ENCODE measurements at regions not wholly inside any gene's neighbourhood (a gene's known extent, or its start where the extent isn't known, plus 50 kb on each side); places are given as distances from the start of the nearest gene placed in this dataset.
"Not testable (repeated sequence)": the region's sequence is repeated elsewhere in the genome, so short reads cannot be mapped to it uniquely, and the experiment has no call there.

DNA sequence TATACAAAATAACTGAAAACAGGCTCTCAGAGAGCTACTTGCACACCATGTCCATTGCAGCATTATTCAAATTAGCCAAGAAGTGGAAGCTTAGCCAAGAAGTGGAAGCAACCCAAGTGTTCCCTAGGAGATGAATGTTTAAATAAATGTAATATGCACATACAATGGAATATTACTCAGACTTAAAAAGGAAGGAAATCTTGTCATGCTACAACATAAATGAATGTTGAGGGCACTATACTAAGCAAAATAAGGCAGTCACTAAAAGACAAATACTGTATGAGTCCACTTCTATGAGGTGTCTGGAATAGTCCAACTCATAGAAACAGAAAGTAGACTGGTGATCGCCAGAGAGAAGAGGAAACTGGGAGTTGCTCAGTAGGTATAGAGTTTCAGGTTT is 438.1 kb downstream of the MAT2B start:
- no peak for DNase-seq

DNA sequence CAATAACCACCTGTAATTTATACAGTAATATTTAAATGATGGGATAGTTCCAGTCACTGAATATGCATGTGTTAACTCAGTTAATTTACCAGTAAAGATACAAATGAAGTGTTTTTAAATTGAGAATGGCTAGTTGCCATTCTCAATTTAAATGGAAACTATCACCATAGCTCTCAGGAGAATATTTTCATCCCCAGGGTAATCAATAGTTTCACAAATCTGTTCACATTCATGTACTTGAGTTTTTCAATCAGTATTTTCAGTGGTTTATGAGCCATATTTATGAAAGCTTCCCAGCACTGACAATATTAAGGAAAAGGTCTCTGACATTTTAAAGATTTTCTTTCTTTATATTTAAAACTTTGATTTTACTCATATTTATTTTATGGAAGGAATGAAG is 439.3 kb downstream of the MAT2B start:
- DNase-seq: no peak

DNA sequence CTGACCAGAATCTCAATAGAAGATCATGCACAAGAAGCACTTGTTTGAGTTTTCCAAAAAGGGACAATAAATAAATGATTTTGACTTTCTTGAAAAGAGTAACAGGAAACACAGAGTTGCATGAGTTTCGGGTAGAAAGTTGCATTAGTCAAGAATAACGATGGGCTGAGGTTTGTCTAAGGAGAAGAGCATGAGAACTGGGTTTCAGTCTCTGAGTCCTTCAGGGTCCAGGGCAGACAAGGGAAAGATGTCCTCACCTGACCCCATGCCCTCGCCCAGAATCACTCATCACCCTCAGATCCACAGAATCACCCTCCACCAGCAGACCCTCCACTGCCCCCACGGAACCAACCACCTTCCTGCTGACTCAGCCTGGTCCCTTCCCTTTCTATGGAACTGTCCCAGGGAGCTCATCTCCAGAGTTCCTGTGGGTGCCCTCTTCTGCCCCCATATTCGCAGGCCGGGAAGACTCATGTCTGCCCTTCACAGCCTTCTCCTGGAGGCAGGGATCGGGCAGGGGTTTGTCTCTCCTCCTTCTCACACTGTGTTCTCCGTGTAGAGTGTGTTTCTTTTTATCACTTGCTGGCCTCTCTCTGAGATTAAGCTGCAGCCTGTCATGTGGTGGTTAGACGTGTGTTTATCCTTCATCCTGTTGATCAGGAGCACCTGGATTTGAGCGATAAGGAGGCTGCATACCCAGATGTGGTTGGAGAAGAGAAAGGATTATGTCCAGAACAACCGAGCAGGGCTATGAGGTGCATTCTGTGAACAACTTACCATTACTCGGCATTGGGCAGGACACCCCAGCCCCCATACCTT is 442.6 kb downstream of the MAT2B start:
- no peak for DNase-seq

DNA sequence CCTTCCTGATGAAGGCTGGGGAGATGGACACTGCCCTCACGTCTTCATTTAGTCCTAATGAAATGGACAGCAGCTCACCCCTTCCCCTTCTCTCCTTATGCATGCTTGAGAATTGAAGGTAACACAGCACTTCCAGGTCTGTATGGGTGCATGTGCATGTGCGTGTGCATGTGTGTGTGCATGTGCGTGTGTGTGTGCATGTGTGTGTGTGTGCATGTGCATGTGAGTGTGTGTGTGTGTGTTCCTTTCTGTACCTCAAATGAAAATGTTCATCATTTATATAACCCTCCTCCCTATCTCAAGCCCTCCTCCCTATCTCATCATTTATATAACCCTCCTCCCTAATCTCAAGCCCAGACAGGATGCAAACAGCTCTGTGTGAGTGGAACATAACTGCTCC is 444.8 kb downstream of the MAT2B start:
- no peak for DNase-seq

DNA sequence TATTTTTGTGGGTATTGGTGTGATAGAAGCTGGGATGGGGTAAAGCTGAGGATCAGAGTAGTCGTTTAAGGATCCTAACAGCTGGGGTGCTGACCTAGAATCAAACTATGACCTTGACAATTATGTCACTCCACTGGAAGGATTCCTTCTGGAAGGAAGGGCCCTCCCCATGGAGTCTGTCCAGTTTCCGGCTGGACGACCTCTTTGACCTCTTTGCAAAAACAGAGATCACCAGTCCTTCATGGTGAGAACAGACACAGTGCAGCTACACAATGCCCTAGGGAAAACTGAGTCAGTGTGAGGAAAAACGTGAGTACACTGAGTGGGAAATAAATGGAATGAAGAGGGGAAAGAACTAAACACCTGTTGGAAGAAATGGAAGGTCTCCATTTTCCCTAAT is 445.6 kb downstream of the MAT2B start:
- DNase-seq: no peak

DNA sequence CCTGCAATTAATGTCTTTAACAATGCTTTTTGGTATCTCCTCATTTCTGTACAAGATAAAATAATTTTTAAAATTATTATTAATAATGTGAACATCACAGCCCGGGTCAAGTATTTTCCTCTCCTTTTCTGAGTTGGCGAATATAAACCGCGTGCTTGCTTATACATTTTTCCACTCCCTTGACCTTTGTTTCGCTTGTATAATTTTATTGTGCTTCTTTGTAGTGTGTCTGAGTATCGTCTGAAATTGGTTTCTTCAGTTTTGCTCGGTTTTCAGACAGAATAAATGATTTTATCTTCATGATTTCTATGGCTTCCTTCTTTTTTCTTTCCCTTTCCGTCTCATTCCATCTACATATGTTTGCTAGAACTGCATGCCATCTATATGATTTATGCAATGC is 448.5 kb downstream of the MAT2B start:
- DNase-seq: no peak

DNA sequence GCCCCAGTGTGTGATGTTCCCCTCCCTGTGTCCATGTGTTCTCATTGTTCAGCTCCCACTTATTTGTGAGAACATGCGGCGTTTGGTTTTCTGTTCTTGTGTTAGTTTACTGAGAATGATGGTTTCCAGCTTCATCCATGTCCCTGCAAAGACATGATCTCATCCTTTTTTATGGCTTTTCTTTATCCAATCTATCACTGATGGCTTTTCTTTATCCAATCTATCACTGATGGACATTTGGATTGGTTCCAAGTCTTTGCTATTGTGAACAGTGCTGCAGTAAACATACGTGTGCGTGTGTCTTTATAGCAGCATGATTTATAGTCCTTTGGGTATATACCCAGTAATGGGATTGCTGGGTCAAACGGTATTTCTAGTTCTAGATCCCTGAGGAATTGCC is 455.8 kb downstream of the MAT2B start:
- DNase-seq: not testable (repeated sequence)

DNA sequence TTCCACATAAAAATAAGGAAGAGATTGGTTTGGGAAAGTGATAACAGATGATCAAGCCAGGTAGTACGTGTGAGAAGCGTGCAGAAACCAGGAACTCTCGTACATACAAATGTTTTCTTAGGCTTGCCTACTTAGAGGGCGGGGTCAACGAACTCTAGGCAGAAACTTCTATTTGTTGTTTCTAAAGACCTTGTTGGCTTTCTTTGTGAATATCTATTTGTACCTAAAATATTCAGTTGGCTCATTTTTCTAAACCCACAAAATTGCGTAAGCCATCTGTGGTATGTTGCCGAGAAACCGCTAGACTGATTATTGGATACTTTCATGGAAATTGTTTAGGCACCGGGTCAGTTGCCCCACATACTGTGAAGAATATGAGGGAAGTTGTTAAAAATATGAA is 458.5 kb downstream of the MAT2B start:
- DNase-seq: no peak

DNA sequence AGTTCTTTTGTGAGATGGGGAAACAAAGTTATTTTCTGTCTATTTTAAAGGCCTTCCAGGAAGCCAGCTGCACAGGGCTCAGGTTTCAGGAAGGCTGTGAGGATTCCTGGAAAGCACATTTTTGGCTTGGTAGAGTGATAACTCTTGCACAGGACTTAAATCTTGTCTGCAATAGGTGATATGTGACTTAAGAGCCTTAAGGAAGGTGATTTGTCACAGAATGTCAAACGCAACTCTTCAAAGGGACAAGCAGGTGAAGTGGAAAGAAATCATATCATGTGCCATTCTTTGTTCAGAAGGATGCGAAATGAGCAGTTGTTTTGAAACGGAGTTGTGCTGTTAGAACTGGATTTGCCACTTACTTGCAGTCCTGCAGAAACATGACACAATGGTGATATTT is 459.3 kb downstream of the MAT2B start:
- DNase-seq: no peak

DNA sequence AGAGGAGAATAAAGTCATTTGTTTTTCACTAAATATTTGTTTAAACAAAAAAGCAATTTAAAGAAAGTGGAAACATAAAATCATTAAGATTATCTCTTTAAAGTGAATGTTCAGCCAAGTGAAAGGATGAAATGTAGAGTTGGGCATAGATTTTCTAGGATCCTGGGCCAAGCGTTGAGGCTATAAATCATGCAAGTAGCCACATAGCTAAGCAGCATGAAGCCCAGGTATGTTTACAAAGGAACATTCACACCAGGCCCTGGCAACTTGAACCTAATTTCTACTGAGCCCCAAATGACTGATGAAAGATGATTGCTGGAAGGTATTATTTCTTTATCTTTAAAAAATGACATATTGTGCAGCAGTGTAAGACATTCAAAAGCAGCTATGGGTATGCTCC is 461.8 kb downstream of the MAT2B start:
- DNase-seq: no peak

DNA sequence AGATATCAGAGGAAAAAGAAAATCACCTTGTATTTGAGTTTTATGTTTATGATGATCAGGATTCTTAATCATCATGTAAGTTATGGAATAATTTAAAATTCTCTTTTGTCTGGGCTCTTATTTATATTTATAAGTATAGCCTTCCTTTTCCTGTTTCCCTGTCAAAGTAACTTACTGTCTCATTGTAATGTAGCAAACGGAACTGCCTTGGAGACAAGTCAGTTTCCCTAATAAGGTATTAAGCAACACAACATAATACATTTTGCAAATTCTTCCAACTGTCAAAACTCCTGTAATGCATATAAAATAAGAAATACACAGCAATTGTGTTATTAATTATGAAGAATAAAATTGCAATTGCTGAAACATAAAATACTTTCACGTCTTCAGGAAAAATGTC is 463.2 kb downstream of the MAT2B start:
- no peak for DNase-seq

DNA sequence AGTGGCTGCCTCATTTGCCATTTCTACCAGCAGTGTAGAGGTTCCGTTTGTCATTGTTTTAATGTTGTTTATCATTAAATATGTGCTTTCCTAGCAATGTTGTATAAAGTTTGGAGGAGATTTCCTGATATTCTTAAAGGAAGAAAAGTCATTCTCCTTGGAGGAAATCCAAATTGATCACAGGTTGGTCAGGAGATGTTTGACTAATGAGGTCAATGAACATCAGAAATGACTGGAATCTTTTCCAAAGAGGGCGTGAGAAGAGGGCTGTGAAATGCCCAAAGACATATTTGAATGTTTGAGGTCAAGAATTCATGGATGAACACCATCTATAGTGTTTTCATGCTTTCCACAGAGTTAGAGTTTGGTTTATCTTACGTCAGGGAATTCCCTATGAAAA is 471.3 kb downstream of the MAT2B start:
- no peak for DNase-seq

DNA sequence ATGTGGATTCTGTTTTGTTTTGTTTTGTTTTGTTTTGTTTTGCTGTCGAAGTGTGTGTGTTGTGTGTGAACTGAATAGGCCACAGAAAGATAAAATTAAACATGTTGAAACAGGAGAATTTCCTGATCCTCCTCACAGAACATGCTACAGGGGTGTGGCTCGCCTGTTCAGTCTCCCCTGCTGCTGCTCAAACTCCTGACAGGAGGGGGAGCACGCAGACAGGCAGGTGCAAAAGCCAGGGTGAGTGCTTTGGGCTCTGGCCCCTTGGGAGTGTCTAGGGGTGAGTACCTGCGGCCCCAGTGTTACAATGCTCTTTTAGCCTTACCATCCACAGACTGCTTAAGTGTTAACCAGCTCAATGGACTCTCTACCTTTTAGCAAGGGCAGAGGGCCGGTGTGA is 473.5 kb downstream of the MAT2B start:
- no peak for DNase-seq

DNA sequence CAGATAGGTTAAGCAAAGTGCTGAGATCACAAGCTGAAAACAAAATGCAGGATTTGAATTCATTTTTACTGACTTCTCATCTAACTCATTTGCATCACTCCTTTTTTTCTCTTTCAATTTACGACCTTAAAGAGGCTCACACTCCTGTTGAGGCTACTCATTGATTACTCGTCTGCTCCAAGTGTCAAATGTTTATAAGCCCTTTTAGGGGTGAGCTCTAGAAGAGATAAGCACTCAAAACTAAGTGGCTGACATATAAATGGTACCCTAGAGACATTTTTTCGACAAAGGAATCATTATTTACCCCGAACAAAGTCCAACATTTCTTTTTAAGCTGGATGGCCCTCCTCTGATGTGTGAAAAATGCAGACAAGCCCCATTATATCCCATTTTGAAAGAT is 483.1 kb downstream of the MAT2B start:
- no peak for DNase-seq

DNA sequence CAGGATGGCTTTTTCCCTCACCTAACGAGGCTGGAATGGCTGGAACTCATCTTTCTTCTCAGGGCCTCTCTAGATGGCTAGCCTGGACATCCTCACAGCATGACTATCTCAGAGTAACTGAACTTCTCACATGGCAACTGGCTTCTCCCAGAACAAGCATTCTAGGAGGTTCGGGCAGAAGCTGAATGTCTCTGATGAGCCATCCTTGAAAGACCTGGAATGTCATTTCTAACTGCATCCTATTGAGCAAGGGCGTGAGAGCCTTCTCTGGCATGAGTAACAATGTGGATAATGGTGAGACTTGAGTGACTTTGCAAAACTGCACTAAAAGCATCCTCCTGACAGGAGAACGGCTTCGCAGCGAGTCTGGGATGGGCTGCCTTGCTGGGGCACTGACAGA is 487.7 kb downstream of the MAT2B start:
- no peak for DNase-seq

DNA sequence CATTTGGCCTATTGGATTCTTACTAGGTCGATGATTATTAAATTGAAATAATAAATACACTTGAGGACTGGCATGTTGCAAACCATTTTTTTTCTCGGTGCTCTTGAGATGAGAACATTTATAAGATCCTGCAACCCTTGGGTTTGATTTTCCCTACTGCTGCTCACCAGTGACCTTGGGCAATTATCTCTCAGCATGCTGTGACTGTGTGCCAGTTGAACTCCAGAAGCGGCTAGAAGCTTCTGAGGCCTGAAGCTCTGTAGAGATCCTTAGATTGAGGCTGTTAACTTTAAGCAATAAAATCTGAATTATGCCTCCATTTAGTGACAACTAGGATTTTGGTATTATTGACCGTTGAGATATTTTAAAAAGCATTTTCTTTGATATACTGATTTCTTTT is 489.8 kb downstream of the MAT2B start:
- DNase-seq: no peak

DNA sequence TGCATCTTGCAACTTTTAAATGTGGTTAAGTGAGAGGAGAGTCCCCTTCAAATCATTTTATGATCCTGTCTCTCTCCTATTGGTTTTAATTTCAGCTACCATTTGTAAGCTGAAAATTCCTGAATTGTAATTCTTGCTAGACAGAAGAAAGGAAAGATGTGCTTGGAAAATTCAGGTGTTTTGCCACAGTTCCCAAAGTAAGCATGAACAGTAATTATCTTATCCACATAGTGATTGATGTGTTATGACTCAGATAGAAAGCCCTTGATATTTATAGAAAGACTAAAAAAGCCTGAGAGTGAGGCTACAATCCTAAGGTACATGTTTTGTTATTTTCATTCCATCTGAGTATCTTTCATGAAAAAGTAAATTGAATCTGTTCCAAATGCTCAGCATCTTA is 492.5 kb downstream of the MAT2B start:
- DNase-seq: no peak

DNA sequence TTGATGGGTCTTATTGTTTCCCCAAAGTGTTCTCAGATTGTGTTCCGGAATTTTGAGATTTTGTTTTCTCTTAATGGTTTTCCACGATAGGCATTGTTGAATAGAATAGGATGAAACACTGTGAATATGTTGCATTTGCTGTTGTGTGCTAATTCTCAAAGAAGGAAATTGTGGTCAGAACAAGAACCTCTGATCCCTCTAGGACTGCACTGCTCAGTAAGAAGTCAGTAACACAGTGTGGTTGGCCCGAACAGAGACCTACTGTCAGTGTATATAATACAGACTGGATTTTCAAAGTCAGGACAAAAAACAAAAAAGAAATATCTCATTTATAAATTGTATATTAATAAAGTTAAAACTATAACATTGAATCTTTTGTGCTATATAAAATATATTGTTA is 494.8 kb downstream of the MAT2B start:
- no peak for DNase-seq

DNA sequence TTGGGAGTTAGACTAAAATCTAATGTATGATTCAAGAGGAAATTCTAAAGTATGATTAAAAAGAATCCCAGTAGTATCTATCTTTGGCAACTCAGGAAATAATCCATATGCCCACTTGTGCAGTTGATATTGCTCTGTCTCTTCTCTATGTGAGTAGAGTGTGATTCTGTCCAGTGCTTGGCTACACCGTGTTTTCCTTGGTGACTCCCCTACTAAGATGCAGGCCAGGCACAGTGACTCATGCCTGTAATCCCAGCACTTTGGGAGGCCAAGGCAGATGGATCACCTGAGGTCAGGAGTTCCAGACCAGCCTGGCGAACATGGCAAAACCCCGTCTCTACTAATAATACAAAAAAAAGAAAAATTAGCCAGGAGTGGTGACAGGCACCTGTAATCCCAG is 495.4 kb downstream of the MAT2B start:
- no peak for DNase-seq

DNA sequence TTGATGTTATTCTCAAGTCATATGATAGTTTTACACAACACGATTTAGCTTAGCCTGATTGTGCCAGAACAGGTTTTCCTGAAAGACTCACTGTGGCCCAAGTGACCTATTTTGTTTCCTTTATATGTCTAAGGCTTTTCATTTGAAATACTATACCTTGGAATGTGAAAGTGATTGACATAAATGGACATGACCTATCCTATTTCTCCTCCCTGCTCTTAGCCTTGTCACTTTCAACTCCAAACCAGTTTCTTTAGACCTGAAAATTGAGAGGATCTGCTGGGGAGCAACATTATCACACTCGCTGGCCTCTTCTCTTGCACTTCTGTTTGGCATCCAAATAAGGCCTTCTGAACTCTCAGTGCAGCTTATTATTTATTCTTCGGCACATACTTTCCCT is 496.8 kb downstream of the MAT2B start:
- no peak for DNase-seq

DNA sequence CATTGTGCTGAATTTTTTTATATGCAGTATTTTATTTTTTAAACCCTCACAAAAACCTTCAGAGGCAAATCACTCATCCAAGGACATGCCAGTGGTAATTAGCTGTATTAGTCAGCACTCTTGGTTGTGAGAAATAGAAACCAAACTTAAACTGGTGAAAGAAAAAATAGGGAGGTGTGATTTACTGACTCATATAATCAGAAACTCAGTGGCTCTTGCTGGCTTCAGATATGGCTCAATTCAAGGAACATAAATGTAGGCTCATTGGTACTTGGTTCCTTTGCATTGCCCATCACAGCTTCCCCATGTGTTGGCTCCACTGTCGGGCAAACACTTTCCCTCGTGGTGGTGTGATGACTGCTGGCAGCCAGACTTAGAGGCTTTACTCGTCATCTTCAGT is 497.2 kb downstream of the MAT2B start:
- DNase-seq: no peak

DNA sequence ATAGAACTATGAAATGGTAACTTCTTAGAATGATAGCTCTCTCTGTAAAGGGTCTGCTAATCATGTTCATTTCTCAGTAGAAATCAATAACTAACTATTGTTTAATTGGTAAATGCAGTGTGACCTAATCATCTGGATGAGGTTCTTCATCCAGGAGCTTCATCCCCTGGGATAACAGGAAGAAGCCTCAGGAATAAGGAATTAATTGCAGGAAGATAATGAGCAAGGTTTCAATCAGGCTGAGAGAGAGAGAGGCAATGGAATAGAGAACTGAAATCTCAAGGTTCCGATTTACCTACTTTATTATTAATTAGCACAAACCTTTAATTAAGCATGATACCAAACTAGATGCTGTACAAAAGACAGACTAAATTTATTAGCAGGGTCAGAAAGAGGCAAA is 499.7 kb downstream of the MAT2B start:
- DNase-seq: no peak

DNA sequence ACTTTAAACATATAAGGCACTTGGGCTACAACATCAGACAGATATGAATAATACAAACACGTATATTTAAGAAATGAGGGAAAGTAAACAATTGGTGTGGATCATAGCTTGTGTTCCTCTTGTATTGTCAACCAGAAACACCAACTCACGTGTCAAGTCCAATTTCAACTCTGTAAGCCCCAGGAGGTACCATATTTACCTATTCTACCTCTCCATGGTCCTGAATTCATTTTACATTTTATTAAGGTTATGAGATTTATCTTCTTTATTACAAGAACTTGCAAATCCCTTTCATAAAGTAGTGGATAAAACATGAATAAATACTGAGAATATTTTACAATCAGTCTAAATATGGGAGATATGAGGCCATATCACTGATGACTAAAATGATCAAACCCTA is 501.6 kb downstream of the MAT2B start:
- no peak for DNase-seq

DNA sequence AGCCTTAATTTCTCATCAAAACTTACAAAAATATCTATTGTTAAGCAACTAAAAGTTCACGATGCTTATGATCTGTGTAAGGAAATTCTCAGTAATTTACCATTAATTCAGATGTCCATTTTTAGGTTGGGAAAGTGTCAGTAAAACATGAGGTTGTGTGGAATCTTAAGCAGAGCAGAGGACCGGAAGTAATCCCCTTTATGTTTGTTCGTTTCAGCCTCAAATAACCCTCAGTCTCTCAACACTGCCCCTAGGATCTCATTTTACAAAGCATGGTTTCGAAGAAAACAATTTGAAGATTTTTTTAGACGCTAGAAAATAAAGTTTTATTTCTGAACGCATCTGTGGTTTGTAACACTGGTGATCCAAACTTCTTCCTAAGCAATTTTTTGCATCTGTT is 504.2 kb downstream of the MAT2B start:
- DNase-seq: no peak

All from amygdala (tissue), 56 donors.